Activated CD8-positive, alpha-beta T cell treated with anti-CD3 and anti-CD28 coated beads for 36 hours (primary cell): ENCODE measurements at regions not wholly inside any gene's neighbourhood (a gene's known extent, or its start where the extent isn't known, plus 50 kb on each side); places are given as distances from the start of the nearest gene placed in this dataset.

Experiments
- ATAC-seq: fragments of 200-7000 bp; cut with Tn5 transposase; one replicate; pipeline ENCODE4 v1.10.0; 2021; ENCODE audit warnings: mild to moderate bottlenecking, moderate library complexity
- CTCF ChIA-PET: fragments of 350-600 bp; sonication (Branson Sonifier 250); formaldehyde crosslinking; loops from one replicate; lab custom pipeline; 2021; ENCODE audit warnings: antibody characterized with exemption; lab: Charles Lee
- POLR2A ChIA-PET: fragments of 350-600 bp; sonication (Branson Sonifier 250); formaldehyde crosslinking; loops from one replicate; lab custom pipeline; 2021; ENCODE audit warnings: antibody characterized with exemption; lab: Charles Lee
- DNase-seq: peaks from one replicate; pipeline ENCODE4 v3.0.0-alpha.2; 2020
- H3K27ac Mint-ChIP-seq: one replicate; pipeline ENCODE4 v1.8.0; 2021; ENCODE audit warnings: mild to moderate bottlenecking, mixed read lengths
- H3K27me3 Mint-ChIP-seq: one replicate; pipeline ENCODE4 v1.8.0; 2021; ENCODE audit warnings: mixed read lengths
- H3K36me3 Mint-ChIP-seq: one replicate; pipeline ENCODE4 v1.8.0; 2021; ENCODE audit warnings: low read depth, mixed read lengths
- H3K4me1 Mint-ChIP-seq: one replicate; pipeline ENCODE4 v1.8.0; 2021; ENCODE audit warnings: low read depth, mixed read lengths
- H3K4me3 Mint-ChIP-seq: one replicate; pipeline ENCODE4 v1.8.0; 2021; ENCODE audit warnings: mild to moderate bottlenecking, moderate library complexity, mixed read lengths
- H3K9me3 Mint-ChIP-seq: one replicate; pipeline ENCODE4 v1.8.0; 2021; ENCODE audit warnings: mixed read lengths
- intact Hi-C: fragments of 100-400 bp; cut with micrococcal nuclease; formaldehyde crosslinking; loops from one replicate; pipeline ENCODE4 v1.10.0; 2022
- TF ChIP-seq, protein P1 (sequence below): fragments of 200-600 bp; IDR thresholded peaks from one replicate; pipeline ENCODE4 v1.8.0; 2022; ENCODE audit warnings: antibody characterized with exemption, mild to moderate bottlenecking

- ATAC-seq: no peak
- POLR2A ChIA-PET: no interaction called here
Measured at GRCh38 chr2:235113854-235114253, 162.0 kb downstream of the SH3BP4 start.

GRCh38 chr2:235114286-235114685 is 162.5 kb downstream of the SH3BP4 start:
- CTCF ChIA-PET: interaction anchor here (1.3 kb wide), 1 partner anchor 565 kb away, joined by 3 read pairs; no protein-coding TSS in a partner anchor
- H3K9me3 Mint-ChIP-seq: no peaks in the 10 kb centered on the region
- ATAC-seq (no peak), DNase-seq (no peak)
- POLR2A ChIA-PET: no interaction called here
- H3K27ac Mint-ChIP-seq: no peak overlapping the region
- TF ChIP-seq, protein P1, sequence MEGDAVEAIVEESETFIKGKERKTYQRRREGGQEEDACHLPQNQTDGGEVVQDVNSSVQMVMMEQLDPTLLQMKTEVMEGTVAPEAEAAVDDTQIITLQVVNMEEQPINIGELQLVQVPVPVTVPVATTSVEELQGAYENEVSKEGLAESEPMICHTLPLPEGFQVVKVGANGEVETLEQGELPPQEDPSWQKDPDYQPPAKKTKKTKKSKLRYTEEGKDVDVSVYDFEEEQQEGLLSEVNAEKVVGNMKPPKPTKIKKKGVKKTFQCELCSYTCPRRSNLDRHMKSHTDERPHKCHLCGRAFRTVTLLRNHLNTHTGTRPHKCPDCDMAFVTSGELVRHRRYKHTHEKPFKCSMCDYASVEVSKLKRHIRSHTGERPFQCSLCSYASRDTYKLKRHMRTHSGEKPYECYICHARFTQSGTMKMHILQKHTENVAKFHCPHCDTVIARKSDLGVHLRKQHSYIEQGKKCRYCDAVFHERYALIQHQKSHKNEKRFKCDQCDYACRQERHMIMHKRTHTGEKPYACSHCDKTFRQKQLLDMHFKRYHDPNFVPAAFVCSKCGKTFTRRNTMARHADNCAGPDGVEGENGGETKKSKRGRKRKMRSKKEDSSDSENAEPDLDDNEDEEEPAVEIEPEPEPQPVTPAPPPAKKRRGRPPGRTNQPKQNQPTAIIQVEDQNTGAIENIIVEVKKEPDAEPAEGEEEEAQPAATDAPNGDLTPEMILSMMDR: no peak
- H3K36me3 Mint-ChIP-seq: no peaks in the 10 kb centered on the region
- peaks cover 12% of the 10 kb centered on the region for H3K27me3 Mint-ChIP-seq
- H3K4me3 Mint-ChIP-seq: no peak overlapping the region
- H3K4me1 Mint-ChIP-seq: no peaks in the 10 kb centered on the region
- intact Hi-C loops: loop anchor here (5.0 kb wide), 1 partner anchor 562 kb away; no protein-coding TSS in a partner anchor

More at GRCh38 chr2:235113854-235114253, 162.0 kb downstream of the SH3BP4 start:
- H3K4me3 Mint-ChIP-seq: no peak overlapping the region
- no peaks in the 10 kb centered on the region for H3K36me3 Mint-ChIP-seq
- CTCF ChIA-PET: interaction anchor here (1.1 to 1.3 kb wide), 2 partner anchors 232 to 564 kb away, joined by 3 read pairs; no protein-coding TSS in a partner anchor
- no peak for DNase-seq
- no peak overlapping the region for H3K27ac Mint-ChIP-seq
- no peaks in the 10 kb centered on the region for H3K4me1 Mint-ChIP-seq
- H3K27me3 Mint-ChIP-seq: peaks cover 12% of the 10 kb centered on the region
- H3K9me3 Mint-ChIP-seq: no peaks in the 10 kb centered on the region
- intact Hi-C loops: loop anchor here (5.0 kb wide), 1 partner anchor 562 kb away; no protein-coding TSS in a partner anchor
- TF ChIP-seq, protein P1: no peak

- intact Hi-C loops: no loop called here
- TF ChIP-seq, protein P1: no peak
- POLR2A ChIA-PET: no interaction called here
Measured at GRCh38 chr2:235115521-235115920, 163.7 kb downstream of the SH3BP4 start.

DNA sequence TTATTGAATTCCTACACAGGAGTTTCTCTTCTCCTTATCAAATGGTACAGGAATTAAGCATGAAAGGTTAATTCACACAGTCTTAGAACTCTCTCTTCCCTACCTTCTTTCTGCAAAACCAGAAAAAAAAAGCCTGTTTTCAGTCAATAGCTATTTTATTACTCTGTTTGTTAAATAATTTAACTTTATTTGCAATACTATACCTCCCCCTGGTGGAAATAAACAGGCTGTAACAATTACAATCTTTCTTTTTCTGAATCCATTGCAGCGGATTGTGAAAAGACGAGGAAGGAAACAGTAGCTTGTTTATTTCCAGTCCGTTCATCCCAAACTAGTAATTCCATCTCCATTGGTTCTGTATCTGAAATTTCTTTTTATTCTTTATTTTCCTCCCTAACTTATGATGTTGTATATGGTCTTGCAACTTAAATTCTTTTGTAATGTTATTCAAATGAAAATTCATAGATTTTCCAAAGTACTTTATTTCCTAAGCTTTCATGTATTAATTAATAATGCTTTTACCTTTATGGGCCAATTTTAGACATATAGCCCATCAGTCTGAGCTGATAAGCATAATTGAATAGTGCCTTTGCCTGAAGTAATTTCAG is 165.2 kb downstream of the SH3BP4 start:
- DNase-seq: no peak
- ChIA-PET POLR2A (no interaction called here), CTCF (interaction anchor here (0.7 to 2.0 kb wide), 15 partner anchors 10 to 576 kb away, joined by 3 to 15 read pairs (median 3); no protein-coding TSS in a partner anchor)
- Mint-ChIP-seq H3K27me3 (peaks cover 12% of the 10 kb centered on the region), H3K27ac (no peak overlapping the region), H3K9me3 (peaks cover 5% of the 10 kb centered on the region), H3K36me3 (no peaks in the 10 kb centered on the region), H3K4me3 (no peak overlapping the region), H3K4me1 (no peaks in the 10 kb centered on the region)
- no peak for ATAC-seq
- TF ChIP-seq, protein P1: peak; percentile 80
- intact Hi-C loops: no loop called here

More at GRCh38 chr2:235115521-235115920, 163.7 kb downstream of the SH3BP4 start:
- DNase-seq (no peak), ATAC-seq (no peak)
- Mint-ChIP-seq H3K27ac (no peak overlapping the region), H3K4me3 (no peak overlapping the region), H3K9me3 (peaks cover 5% of the 10 kb centered on the region), H3K36me3 (no peaks in the 10 kb centered on the region), H3K4me1 (no peaks in the 10 kb centered on the region), H3K27me3 (peaks cover 12% of the 10 kb centered on the region)
- CTCF ChIA-PET: interaction anchor here (1.0 kb wide), 1 partner anchor 570 kb away, joined by 5 read pairs; no protein-coding TSS in a partner anchor

GRCh38 chr2:235126768-235127167 is 175.0 kb downstream of the SH3BP4 start:
- POLR2A ChIA-PET: no interaction called here
- CTCF ChIA-PET: no interaction called here
- TF ChIP-seq, protein P1: no peak
- no peaks in the 10 kb centered on the region for H3K36me3 Mint-ChIP-seq
- H3K4me1 Mint-ChIP-seq: no peaks in the 10 kb centered on the region
- intact Hi-C loops: no loop called here
- ATAC-seq: no peak
- H3K4me3 Mint-ChIP-seq: no peak overlapping the region
- H3K27me3 Mint-ChIP-seq: peaks cover 19% of the 10 kb centered on the region
- no peak overlapping the region for H3K27ac Mint-ChIP-seq
- DNase-seq: no peak
- no peaks in the 10 kb centered on the region for H3K9me3 Mint-ChIP-seq
